Right ventricle myocardium superior (tissue), 1 donor: ENCODE measurements at regions not wholly inside any gene's neighbourhood (a gene's known extent, or its start where the extent isn't known, plus 50 kb on each side); places are given as distances from the start of the nearest gene placed in this dataset.

Experiments used
- ATAC-seq: fragments of 200-7000 bp; cut with Tn5 transposase; one replicate; pipeline ENCODE4 v1.9.1; 2020; ENCODE audit warnings: mild to moderate bottlenecking; ENCODE audit not compliant: poor library complexity
- DNase-seq: peaks from one replicate; pipeline ENCODE4 v3.0.0-alpha.2; 2020
- intact Hi-C: fragments of 100-400 bp; cut with DNase I; formaldehyde crosslinking; loops from one replicate; pipeline ENCODE4 v1.11.2; 2022
- donor health status: DM: no; HTN: yes; CAD: no; lungs with severe emphysema.

- DNase-seq: no peak
- ATAC-seq: no peak
- intact Hi-C loops: no loop called here
Measured at GRCh38 chr9:78615372-78615771, 318.4 kb downstream of the PSAT1 start.

GRCh38 chr9:78618735-78619134, 321.8 kb downstream of the PSAT1 start:
- intact Hi-C loops: no loop called here
- ATAC-seq: no peak
- DNase-seq: no peak

GRCh38 chr9:78620303-78620702, 323.4 kb downstream of the PSAT1 start:
- intact Hi-C loops: no loop called here
- DNase-seq (no peak), ATAC-seq (no peak)

- intact Hi-C loops: no loop called here
- ATAC-seq (no peak), DNase-seq (no peak)
Measured at GRCh38 chr9:78620764-78621163, 323.8 kb downstream of the PSAT1 start.

- ATAC-seq: no peak
Measured at GRCh38 chr9:78622126-78622525, 325.2 kb downstream of the PSAT1 start.

GRCh38 chr9:78626971-78627370, 330.0 kb downstream of the PSAT1 start:
- ATAC-seq (no peak), DNase-seq (no peak)
- intact Hi-C loops: no loop called here

More at GRCh38 chr9:78622126-78622525, 325.2 kb downstream of the PSAT1 start:
- intact Hi-C loops: no loop called here
- no peak for DNase-seq

GRCh38 chr9:78630966-78631365, 334.0 kb downstream of the PSAT1 start:
- intact Hi-C loops: no loop called here
- DNase-seq (no peak), ATAC-seq (no peak)

- ATAC-seq (no peak), DNase-seq (no peak)
- intact Hi-C loops: no loop called here
Measured at GRCh38 chr9:78640728-78641127, 343.8 kb downstream of the PSAT1 start.

GRCh38 chr9:78644359-78644758, 347.4 kb downstream of the PSAT1 start:
- DNase-seq: no peak
- intact Hi-C loops: no loop called here
- no peak for ATAC-seq

- intact Hi-C loops: no loop called here
- ATAC-seq (no peak), DNase-seq (no peak)
Measured at GRCh38 chr9:78654324-78654723, 357.4 kb downstream of the PSAT1 start.

GRCh38 chr9:78663369-78663768, 366.4 kb downstream of the PSAT1 start:
- ATAC-seq (no peak), DNase-seq (no peak)
- intact Hi-C loops: no loop called here

- DNase-seq (no peak), ATAC-seq (no peak)
- intact Hi-C loops: no loop called here
Measured at GRCh38 chr9:78664370-78664769, 367.4 kb downstream of the PSAT1 start.

GRCh38 chr9:78666818-78667414, 370.0 kb downstream of the PSAT1 start:
- intact Hi-C loops: no loop called here
- ATAC-seq: no peak

GRCh38 chr9:78668148-78668832, 371.4 kb downstream of the PSAT1 start:
- DNase-seq (no peak), ATAC-seq (no peak)
- intact Hi-C loops: no loop called here

More at GRCh38 chr9:78666818-78667414, 370.0 kb downstream of the PSAT1 start:
- DNase-seq: no peak

- intact Hi-C loops: no loop called here
- ATAC-seq: no peak
Measured at GRCh38 chr9:78669591-78669990, 372.7 kb downstream of the PSAT1 start.

GRCh38 chr9:78671785-78672184, 374.9 kb downstream of the PSAT1 start:
- DNase-seq (no peak), ATAC-seq (no peak)
- intact Hi-C loops: no loop called here

More at GRCh38 chr9:78669591-78669990, 372.7 kb downstream of the PSAT1 start:
- DNase-seq: no peak

- DNase-seq (no peak), ATAC-seq (no peak)
- intact Hi-C loops: no loop called here
Measured at GRCh38 chr9:78674874-78675273, 377.9 kb downstream of the PSAT1 start.

GRCh38 chr9:78676009-78676408, 379.1 kb downstream of the PSAT1 start:
- intact Hi-C loops: no loop called here
- ATAC-seq (no peak), DNase-seq (no peak)

GRCh38 chr9:78676623-78677022, 379.7 kb downstream of the PSAT1 start:
- intact Hi-C loops: no loop called here
- DNase-seq: no peak
- ATAC-seq: no peak

- ATAC-seq (no peak), DNase-seq (no peak)
- intact Hi-C loops: no loop called here
Measured at GRCh38 chr9:78677326-78677725, 380.4 kb downstream of the PSAT1 start.

GRCh38 chr9:78678877-78679276, 382.0 kb downstream of the PSAT1 start:
- intact Hi-C loops: no loop called here
- no peak for ATAC-seq
- DNase-seq: no peak
